Calu3 (cell line): ENCODE measurements at regions not wholly inside any gene's neighbourhood (a gene's known extent, or its start where the extent isn't known, plus 50 kb on each side); places are given as distances from the start of the nearest gene placed in this dataset.

Source experiments
- BruUV-seq: library from RNA; stranded (reverse); fragments of 400-500 nt; replicated peaks from 2 replicates; lab custom pipeline; 2021; lab: Mats Ljungman, UMichigan
- CTCF ChIA-PET: fragments of 300-600 bp; sonication (Branson Sonifier 250); formaldehyde crosslinking; loops from one replicate; lab custom pipeline; 2022; ENCODE audit warnings: antibody characterized with exemption; lab: Charles Lee
- DNase-seq: peaks from one replicate; pipeline ENCODE4 v3.0.0; 2022
- H3K27ac Mint-ChIP-seq: one replicate; pipeline ENCODE4 v1.8.0; 2022; ENCODE audit warnings: mixed read lengths; ENCODE audit not compliant: unreplicated experiment
- H3K27me3 Mint-ChIP-seq: one replicate; pipeline ENCODE4 v1.8.0; 2022; ENCODE audit warnings: mixed read lengths; ENCODE audit not compliant: unreplicated experiment
- H3K36me3 Mint-ChIP-seq: one replicate; pipeline ENCODE4 v1.8.0; 2022; ENCODE audit warnings: mild to moderate bottlenecking, moderate library complexity, mixed read lengths; ENCODE audit not compliant: insufficient read depth, unreplicated experiment
- H3K4me1 Mint-ChIP-seq: one replicate; pipeline ENCODE4 v1.8.0; 2022; ENCODE audit warnings: mild to moderate bottlenecking, low read depth, mixed read lengths; ENCODE audit not compliant: unreplicated experiment
- H3K4me3 Mint-ChIP-seq: one replicate; pipeline ENCODE4 v1.8.0; 2022; ENCODE audit warnings: mild to moderate bottlenecking, low read depth, moderate library complexity, mixed read lengths; ENCODE audit not compliant: unreplicated experiment
- H3K9me3 Mint-ChIP-seq: one replicate; pipeline ENCODE4 v1.8.0; 2022; ENCODE audit warnings: low read depth, mixed read lengths; ENCODE audit not compliant: unreplicated experiment
- intact Hi-C: fragments of 100-400 bp; cut with micrococcal nuclease; formaldehyde crosslinking; loops from one replicate; pipeline ENCODE4 v1.10.0; 2022; ENCODE audit not compliant: unreplicated experiment
- TF ChIP-seq, protein P1 (sequence below): fragments of 200-600 bp; IDR thresholded peaks from one replicate; pipeline ENCODE4 v1.8.0; 2022; ENCODE audit warnings: antibody characterized with exemption; ENCODE audit not compliant: unreplicated experiment

DNA sequence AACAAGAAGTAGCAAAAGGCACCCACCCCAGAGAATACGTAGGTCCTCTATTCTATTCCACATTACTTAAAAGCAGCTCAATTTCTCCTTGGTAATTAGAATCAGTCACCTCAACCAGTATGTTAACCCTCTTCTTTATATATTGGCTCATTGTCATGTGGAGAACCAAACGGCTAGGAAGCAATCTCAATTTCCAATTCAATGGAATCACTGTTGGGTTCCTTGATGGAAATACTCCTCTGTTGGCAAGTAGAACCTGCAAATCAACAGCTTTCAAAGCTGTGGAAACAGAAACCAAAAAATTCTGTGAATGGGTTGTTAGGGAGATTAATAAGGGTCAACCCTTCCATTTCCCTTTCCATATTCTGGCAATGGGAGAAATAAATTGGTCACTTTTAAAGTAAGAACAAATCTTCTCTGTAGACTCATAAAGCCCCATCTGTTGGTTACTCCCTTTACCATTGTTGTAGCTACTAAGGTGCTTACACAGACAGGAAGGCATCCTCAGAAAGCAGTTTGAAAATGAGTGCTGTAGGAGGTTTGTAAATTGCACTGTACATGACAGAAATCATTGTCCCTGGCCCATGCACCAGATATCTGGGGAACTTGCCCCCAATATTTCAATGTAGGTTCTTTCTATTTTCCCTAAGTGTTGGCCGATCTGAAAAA, 138.6 kb upstream of the UFM1 start:
- H3K4me3 Mint-ChIP-seq, result no peak overlapping the region

GRCh38 chr13:38204556-38204955, 145.1 kb upstream of the UFM1 start:
- Mint-ChIP-seq H3K4me1 (no peaks in the 10 kb centered on the region), H3K27ac (no peak overlapping the region), H3K4me3 (no peak overlapping the region), H3K9me3 (no peaks in the 10 kb centered on the region), H3K27me3 (no peaks in the 10 kb centered on the region), H3K36me3 (no peaks in the 10 kb centered on the region)
- no peak for DNase-seq
- BruUV-seq, result no TSS peak
- CTCF ChIA-PET, result no interaction called here
- intact Hi-C loops, result no loop called here
- TF ChIP-seq, protein P1, sequence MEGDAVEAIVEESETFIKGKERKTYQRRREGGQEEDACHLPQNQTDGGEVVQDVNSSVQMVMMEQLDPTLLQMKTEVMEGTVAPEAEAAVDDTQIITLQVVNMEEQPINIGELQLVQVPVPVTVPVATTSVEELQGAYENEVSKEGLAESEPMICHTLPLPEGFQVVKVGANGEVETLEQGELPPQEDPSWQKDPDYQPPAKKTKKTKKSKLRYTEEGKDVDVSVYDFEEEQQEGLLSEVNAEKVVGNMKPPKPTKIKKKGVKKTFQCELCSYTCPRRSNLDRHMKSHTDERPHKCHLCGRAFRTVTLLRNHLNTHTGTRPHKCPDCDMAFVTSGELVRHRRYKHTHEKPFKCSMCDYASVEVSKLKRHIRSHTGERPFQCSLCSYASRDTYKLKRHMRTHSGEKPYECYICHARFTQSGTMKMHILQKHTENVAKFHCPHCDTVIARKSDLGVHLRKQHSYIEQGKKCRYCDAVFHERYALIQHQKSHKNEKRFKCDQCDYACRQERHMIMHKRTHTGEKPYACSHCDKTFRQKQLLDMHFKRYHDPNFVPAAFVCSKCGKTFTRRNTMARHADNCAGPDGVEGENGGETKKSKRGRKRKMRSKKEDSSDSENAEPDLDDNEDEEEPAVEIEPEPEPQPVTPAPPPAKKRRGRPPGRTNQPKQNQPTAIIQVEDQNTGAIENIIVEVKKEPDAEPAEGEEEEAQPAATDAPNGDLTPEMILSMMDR, result no peak

More for the DNA sequence above, 138.6 kb upstream of the UFM1 start:
- intact Hi-C loops, result no loop called here
- CTCF ChIA-PET, result no interaction called here
- DNase-seq, result no peak
- TF ChIP-seq, protein P1, result no peak
- no peaks in the 10 kb centered on the region for H3K36me3 Mint-ChIP-seq
- no peaks in the 10 kb centered on the region for H3K4me1 Mint-ChIP-seq
- H3K27me3 Mint-ChIP-seq, result no peaks in the 10 kb centered on the region
- no peak overlapping the region for H3K27ac Mint-ChIP-seq
- H3K9me3 Mint-ChIP-seq, result no peaks in the 10 kb centered on the region
- BruUV-seq, result no TSS peak

DNA sequence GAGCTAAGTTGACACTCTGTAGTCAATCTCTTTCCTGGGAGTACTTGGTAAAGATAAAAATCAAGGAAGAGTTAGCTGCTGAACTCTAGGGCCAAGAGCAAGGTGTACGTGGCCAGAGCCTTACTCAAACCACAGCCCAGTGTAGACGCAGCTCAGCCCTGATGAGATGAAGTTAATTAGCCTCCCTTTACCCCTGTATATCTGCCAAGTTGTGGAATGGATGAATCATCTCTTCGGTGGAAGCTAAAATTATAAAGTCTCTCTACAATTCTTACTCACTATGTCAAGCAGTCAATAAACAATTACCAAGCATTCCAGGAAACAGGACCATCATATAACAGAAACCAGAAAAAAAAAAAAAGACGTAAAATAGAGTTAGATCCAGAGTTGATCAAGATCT, 146.9 kb upstream of the UFM1 start:
- no peaks in the 10 kb centered on the region for H3K4me1 Mint-ChIP-seq
- H3K27me3 Mint-ChIP-seq, result no peaks in the 10 kb centered on the region
- TF ChIP-seq, protein P1, result no peak
- no peaks in the 10 kb centered on the region for H3K36me3 Mint-ChIP-seq
- CTCF ChIA-PET, result no interaction called here
- intact Hi-C loops, result no loop called here
- DNase-seq, result no peak
- no peak overlapping the region for H3K4me3 Mint-ChIP-seq
- BruUV-seq, result no TSS peak
- H3K9me3 Mint-ChIP-seq, result no peaks in the 10 kb centered on the region
- no peak overlapping the region for H3K27ac Mint-ChIP-seq

DNA sequence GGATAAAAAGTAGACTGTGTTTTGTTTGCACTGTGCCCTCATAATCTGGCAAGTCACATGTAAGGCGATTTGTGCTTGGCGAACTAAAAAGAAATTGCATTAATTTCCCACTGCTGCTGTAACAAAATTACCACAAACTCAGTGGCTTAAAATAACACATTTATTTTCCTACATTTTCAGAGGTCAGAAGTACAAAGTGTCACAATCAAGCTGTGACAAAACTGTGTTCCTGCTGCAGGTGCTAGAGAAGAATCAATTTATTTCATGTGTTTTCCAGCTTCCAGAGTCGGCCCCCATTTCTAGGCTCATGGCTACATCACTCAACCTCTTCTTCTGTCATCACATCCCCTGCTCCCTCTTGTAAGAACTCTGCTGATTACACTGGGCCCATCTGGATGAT, 158.6 kb upstream of the UFM1 start:
- intact Hi-C loops, result no loop called here

More for the DNA sequence above, 158.6 kb upstream of the UFM1 start:
- CTCF ChIA-PET, result no interaction called here
- no peak overlapping the region for H3K27ac Mint-ChIP-seq
- DNase-seq, result no peak
- BruUV-seq, result no TSS peak
- H3K27me3 Mint-ChIP-seq, result no peaks in the 10 kb centered on the region
- no peak overlapping the region for H3K4me3 Mint-ChIP-seq
- H3K4me1 Mint-ChIP-seq, result no peaks in the 10 kb centered on the region
- H3K36me3 Mint-ChIP-seq, result no peaks in the 10 kb centered on the region
- H3K9me3 Mint-ChIP-seq, result no peaks in the 10 kb centered on the region
- TF ChIP-seq, protein P1, result no peak
